Heart right ventricle (tissue), 16 donors: ENCODE measurements at regions not wholly inside any gene's neighbourhood (a gene's known extent, or its start where the extent isn't known, plus 50 kb on each side); places are given as distances from the start of the nearest gene placed in this dataset.

Source experiments
- ATAC-seq, 8 donors: fragments of 200-7000 bp; cut with Tn5 transposase; one replicate each; pipeline ENCODE4 v1.9.1; 2020; ENCODE audit warnings: mild to moderate bottlenecking in 8 of 8, moderate library complexity in 8 of 8, moderate number of reproducible peaks in 1 of 8
- DNase-seq, 2 donors: peaks; one replicate each; pipeline ENCODE4 v3.0.0-alpha.2; 2020
- H3K27ac ChIP-seq, 10 donors: fragments of 200-600 bp; sonication (generic) in 2 of 10; one replicate each; pipeline versions ENCODE4 v1.5.0 to v1.8.0; 2020 to 2022; ENCODE audit warnings: mild to moderate bottlenecking in 3 of 10
- H3K27me3 ChIP-seq, 7 donors: fragments of 200-600 bp; one replicate each; pipeline ENCODE4 v1.8.0; 2021 to 2022; ENCODE audit warnings: mild to moderate bottlenecking in 2 of 7
- H3K36me3 ChIP-seq, 9 donors: fragments of 200-600 bp; sonication (generic) in 1 of 9; one replicate each; pipeline versions ENCODE4 v1.5.0 to v1.8.0; 2020 to 2022; ENCODE audit warnings: mild to moderate bottlenecking in 2 of 9
- H3K4me1 ChIP-seq, 9 donors: fragments of 200-600 bp; sonication (generic) in 1 of 9; one replicate each; pipeline versions ENCODE4 v1.5.0 to v1.8.0; 2020 to 2022; ENCODE audit warnings: mild to moderate bottlenecking in 4 of 9
- H3K4me3 ChIP-seq, 10 donors: fragments of 200-600 bp; sonication (generic) in 2 of 10; one replicate each; pipeline versions ENCODE4 v1.5.0 to v1.8.0; 2020 to 2022; ENCODE audit warnings: mild to moderate bottlenecking in 7 of 10, moderate library complexity in 2 of 10
- H3K9me3 ChIP-seq, 11 donors: fragments of 200-600 bp in 10 of 11; sonication (generic) in 2 of 11; one replicate each; pipeline versions ENCODE4 v1.5.0 to v1.8.0; 2013 to 2022; ENCODE audit warnings: mild to moderate bottlenecking in 2 of 11, control low read depth in 1 of 11, moderate library complexity in 1 of 11
- CTCF ChIP-seq, 9 donors: fragments of 200-600 bp; sonication (generic) in 2 of 9; IDR thresholded peaks; one replicate each; pipeline versions ENCODE4 v1.5.0 to v1.8.0; 2021 to 2022; ENCODE audit warnings: antibody characterized with exemption in 9 of 9, mild to moderate bottlenecking in 5 of 9, moderate library complexity in 1 of 9
- WGBS, 2 donors: extraction: QIAGEN DNeasy Blood & Tissue Kit; methylation state at CpG; one replicate each; pipeline ENCODE4 v1.1.7; 2013; ENCODE audit warnings: inconsistent platforms in 1 of 2; 5-methylcytosine and 5-hydroxymethylcytosine counted together
- intact Hi-C, 10 donors: fragments of 100-400 bp; cut with DNase I; formaldehyde crosslinking; loops; one replicate each; pipeline versions ENCODE4 v1.11.1 to v1.14.2; 2022
- donor health status: Arrhythmogenic right ventricular cardiomyopathy.
- donor health status: ischemic (EF 13 %, LVEDD 7.1; RV severe dilation, severe dysfunction).
- donor health status: healthy with polysubstance abuse.
- donor health status: DM: no; HTN: yes; CAD: no.
- donor health status: DM: no; HTN: no; CAD: no.
- donor health status: ischemic (EF 25% LVEDD 6.9; RV normal size, moderate dysfunction).
- donor health status: ischemic (EF 25% LVEDD 5.7; RV mildly dilated, moderate dysfunction).
- donor health status: healthy.
- donor health status: DM: yes; HTN: yes; CAD: no.
- donor health status: Ischemic cardiomyopathy.
- donor health status: ischemic (EF 35%, LVEDD 5.7; RV mildly dilated, moderate dysfunction).
- donor health status: nonischemic (EF 11% LVEDD 7.7; RV severe dilation, severe dysfunction).
- donor health status: DM: yes; HTN: yes; CAD: no.
- donor health status: PGD.
- donor health status: ischemic (EF 29% LVEDD 5.4; RV normal size, mild dysfunction).
- donor health status: nonischemic (EF 23%, LVEDD 6.1; RV moderate dilation, normal function).

- TF ChIP-seq CTCF (IDR thresholded peaks at IDR 0.05), result no peak
- H3K27me3 ChIP-seq, result peaks cover 0 to 4% (median 0%) of the 10 kb centered on the region in 7 donors
- ATAC-seq, result peak in 1 of 8 donors; percentile 72
- peaks cover 0 to 14% (median 5%) of the 10 kb centered on the region in 11 donors for H3K9me3 ChIP-seq
- no peaks in the 10 kb centered on the region for H3K4me1 ChIP-seq
- H3K4me3 ChIP-seq, result no peak overlapping the region
- intact Hi-C loops, result no loop called here
- H3K36me3 ChIP-seq, result no peaks in the 10 kb centered on the region
- no peak overlapping the region for H3K27ac ChIP-seq
- DNase-seq, result no peak
- WGBS, 2 donors, result 69 to 75% methylated on average over 17 of the region's 17 CpGs
Observed at GRCh38 chr2:7748717-7749415, 831.7 kb downstream of the RNF144A start.

GRCh38 chr2:7749895-7750559, 832.8 kb downstream of the RNF144A start:
- peaks cover 0 to 24% (median 15%) of the 10 kb centered on the region in 11 donors for H3K9me3 ChIP-seq
- H3K4me3 ChIP-seq, result no peak overlapping the region
- TF ChIP-seq CTCF (IDR thresholded peaks at IDR 0.05), result no peak
- H3K36me3 ChIP-seq, result no peaks in the 10 kb centered on the region
- DNase-seq, result no peak
- no peak for ATAC-seq
- H3K27ac ChIP-seq, result no peak overlapping the region
- no peaks in the 10 kb centered on the region for H3K4me1 ChIP-seq
- WGBS, 2 donors, result 93% methylated on average over 4 of the region's 4 CpGs
- H3K27me3 ChIP-seq, result peaks cover 0 to under 1% (median 0%) of the 10 kb centered on the region in 7 donors
- intact Hi-C loops, result no loop called here

DNA sequence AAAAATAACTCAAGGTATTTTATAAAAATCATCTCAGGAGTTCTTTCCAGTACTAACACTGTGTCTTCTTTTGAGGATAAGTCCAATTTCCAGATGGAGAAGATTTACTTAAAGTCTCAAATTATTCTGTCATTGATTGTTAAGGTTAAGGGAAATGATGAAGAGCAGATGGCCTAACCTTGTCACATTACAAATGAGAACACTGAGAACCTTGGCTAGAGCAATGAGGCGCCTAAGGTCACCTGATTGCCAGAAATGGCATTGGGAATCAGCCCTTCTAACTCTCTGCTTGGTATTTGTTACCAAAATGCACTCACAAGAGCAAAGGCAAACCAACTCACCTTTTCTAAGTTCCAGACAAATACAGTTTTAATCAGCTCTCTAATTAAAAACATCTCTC, 835.1 kb downstream of the RNF144A start:
- intact Hi-C loops, result no loop called here
- WGBS, 2 donors, result 83% methylated on average over 1 of the region's 1 CpG
- no peak for TF ChIP-seq CTCF (IDR thresholded peaks at IDR 0.05)
- Histone ChIP-seq H3K27ac (no peak overlapping the region), H3K36me3 (no peaks in the 10 kb centered on the region), H3K27me3 (no peaks in the 10 kb centered on the region), H3K4me3 (no peak overlapping the region), H3K9me3 (peaks cover 0 to 30% (median 15%) of the 10 kb centered on the region in 11 donors), H3K4me1 (no peaks in the 10 kb centered on the region)
- ATAC-seq (peak in 4 of 8 donors; percentile 44 to 85 (median 59)), DNase-seq (no peak)

- Histone ChIP-seq H3K36me3 (no peaks in the 10 kb centered on the region), H3K4me3 (no peak overlapping the region), H3K9me3 (peaks cover 0 to 45% (median 21%) of the 10 kb centered on the region in 11 donors), H3K27me3 (no peaks in the 10 kb centered on the region), H3K27ac (no peak overlapping the region), H3K4me1 (no peaks in the 10 kb centered on the region)
- intact Hi-C loops, result no loop called here
- DNase-seq (no peak), ATAC-seq (no peak)
- no peak for TF ChIP-seq CTCF (IDR thresholded peaks at IDR 0.05)
Observed at GRCh38 chr2:7753777-7754176, 836.6 kb downstream of the RNF144A start.
